Colonic mucosa (tissue), 4 donors: ENCODE measurements at regions not wholly inside any gene's neighbourhood (a gene's known extent, or its start where the extent isn't known, plus 50 kb on each side); places are given as distances from the start of the nearest gene placed in this dataset.

Experiments used
- DNase-seq: peaks from one replicate; pipeline ENCODE4 v3.0.0-alpha.2; 2020
- H3K27ac ChIP-seq: fragments of 200-600 bp; one replicate; pipeline ENCODE4 v1.8.0; 2021
- H3K27me3 ChIP-seq: fragments of 200-600 bp; one replicate; pipeline ENCODE4 v1.8.0; 2021
- H3K36me3 ChIP-seq: fragments of 200-600 bp; one replicate; pipeline ENCODE4 v1.8.0; 2021
- H3K4me1 ChIP-seq: fragments of 200-600 bp; one replicate; pipeline ENCODE4 v1.8.0; 2021; ENCODE audit warnings: mild to moderate bottlenecking
- H3K4me3 ChIP-seq: fragments of 200-600 bp; one replicate; pipeline ENCODE4 v1.8.0; 2021
- H3K9ac ChIP-seq, 2 donors: one replicate each; pipeline ENCODE4 v1.7.0; 2013; ENCODE audit warnings: control low read depth in 2 of 2, low read depth in 2 of 2, low read length in 2 of 2
- H3K9me3 ChIP-seq: fragments of 200-600 bp; one replicate; pipeline ENCODE4 v1.8.0; 2021
- CTCF ChIP-seq: fragments of 200-600 bp; IDR thresholded peaks from one replicate; pipeline ENCODE4 v1.8.0; 2022; ENCODE audit warnings: antibody characterized with exemption, mild to moderate bottlenecking
- intact Hi-C: fragments of 100-400 bp; cut with DNase I; formaldehyde crosslinking; loops from one replicate; pipeline ENCODE4 v1.14.1; 2022
- donor health status: healthy.
- donor health status: DM: no; HTN: no; CAD: no.
- donor health status: DM: no; HTN: no; CAD: no.

- intact Hi-C loops, result no loop called here
- Histone ChIP-seq H3K27ac (no peak overlapping the region), H3K36me3 (no peaks in the 10 kb centered on the region), H3K27me3 (no peaks in the 10 kb centered on the region), H3K4me3 (no peak overlapping the region), H3K4me1 (no peaks in the 10 kb centered on the region), H3K9ac (no peak overlapping the region), H3K9me3 (no peaks in the 10 kb centered on the region)
- TF ChIP-seq CTCF, result no peak
- no peak for DNase-seq
Measured at GRCh38 chr3:82354228-82354627, 592.8 kb upstream of the GBE1 start.

- H3K4me1 ChIP-seq, result no peaks in the 10 kb centered on the region
- no peak overlapping the region for H3K9ac ChIP-seq
- H3K36me3 ChIP-seq, result no peaks in the 10 kb centered on the region
- intact Hi-C loops, result no loop called here
- no peak for DNase-seq
- H3K27ac ChIP-seq, result no peak overlapping the region
- H3K9me3 ChIP-seq, result no peaks in the 10 kb centered on the region
- no peak for TF ChIP-seq CTCF
- no peak overlapping the region for H3K4me3 ChIP-seq
- no peaks in the 10 kb centered on the region for H3K27me3 ChIP-seq
Measured at GRCh38 chr3:82353306-82354171, 592.1 kb upstream of the GBE1 start.

GRCh38 chr3:82347585-82347984 is 586.1 kb upstream of the GBE1 start:
- intact Hi-C loops, result no loop called here
- no peaks in the 10 kb centered on the region for H3K4me1 ChIP-seq
- DNase-seq, result no peak
- H3K27ac ChIP-seq, result no peak overlapping the region
- no peak for TF ChIP-seq CTCF
- H3K9me3 ChIP-seq, result no peaks in the 10 kb centered on the region
- no peaks in the 10 kb centered on the region for H3K36me3 ChIP-seq
- H3K9ac ChIP-seq, result no peak overlapping the region
- H3K4me3 ChIP-seq, result no peak overlapping the region
- H3K27me3 ChIP-seq, result no peaks in the 10 kb centered on the region

- H3K9me3 ChIP-seq, result no peaks in the 10 kb centered on the region
- no peak overlapping the region for H3K9ac ChIP-seq
- no peak overlapping the region for H3K4me3 ChIP-seq
- intact Hi-C loops, result no loop called here
- no peak for TF ChIP-seq CTCF
- no peaks in the 10 kb centered on the region for H3K27me3 ChIP-seq
- H3K4me1 ChIP-seq, result no peaks in the 10 kb centered on the region
- DNase-seq, result no peak
- no peaks in the 10 kb centered on the region for H3K36me3 ChIP-seq
- no peak overlapping the region for H3K27ac ChIP-seq
Measured at GRCh38 chr3:82342521-82342920, 581.1 kb upstream of the GBE1 start.

- Histone ChIP-seq H3K36me3 (no peaks in the 10 kb centered on the region), H3K4me3 (no peak overlapping the region), H3K9me3 (no peaks in the 10 kb centered on the region), H3K27me3 (no peaks in the 10 kb centered on the region), H3K27ac (no peak overlapping the region), H3K4me1 (no peaks in the 10 kb centered on the region), H3K9ac (no peak overlapping the region)
- DNase-seq, result no peak
- intact Hi-C loops, result no loop called here
- no peak for TF ChIP-seq CTCF
Measured at GRCh38 chr3:82329300-82329699, 567.9 kb upstream of the GBE1 start.
